SU-DHL-6 (cell line): ENCODE measurements at regions not wholly inside any gene's neighbourhood (a gene's known extent, or its start where the extent isn't known, plus 50 kb on each side); places are given as distances from the start of the nearest gene placed in this dataset.

ENCODE experiments used
- H2AFZ ChIP-seq: fragments of 200-600 bp; sonication (generic); 2 replicates; pipeline ENCODE4 v1.6.1; 2014; ENCODE audit warnings: low read depth, mild to moderate bottlenecking, moderate library complexity, mixed read lengths, antibody characterized with exemption, low read length; ENCODE audit not compliant: severe bottlenecking
- H3F3A ChIP-seq: fragments of 200-600 bp; shearing (Covaris generic); 2 replicates; pipeline ENCODE4 v1.6.0; 2016; ENCODE audit warnings: antibody characterized with exemption, mild to moderate bottlenecking; ENCODE audit not compliant: insufficient read depth
- H3K27ac ChIP-seq: fragments of 200-600 bp; sonication (generic); 2 replicates; pipeline ENCODE4 v1.5.1; 2016; ENCODE audit warnings: low read depth, mild to moderate bottlenecking, low read length, moderate library complexity, mixed read lengths
- H3K27me3 ChIP-seq: fragments of 200-600 bp; sonication (generic), shearing (Covaris generic); 2 replicates; pipeline ENCODE4 v1.6.0; 2014; ENCODE audit warnings: mild to moderate bottlenecking, low read length
- H3K36me3 ChIP-seq: fragments of 200-600 bp; sonication (generic); 2 replicates; pipeline ENCODE4 v1.6.1; 2014; ENCODE audit warnings: mild to moderate bottlenecking, low read length, mixed read lengths
- H3K4me2 ChIP-seq: fragments of 300-600, 200-600 bp; shearing (Covaris generic), sonication (generic); 2 replicates; pipeline ENCODE4 v1.6.0; 2014; ENCODE audit warnings: low read length, low read depth, mild to moderate bottlenecking; ENCODE audit not compliant: poor library complexity, severe bottlenecking
- H3K4me3 ChIP-seq: fragments of 200-600 bp; sonication (generic); 2 replicates; pipeline ENCODE4 v1.5.1; 2014; ENCODE audit warnings: antibody characterized with exemption, low read length, mild to moderate bottlenecking, mixed read lengths; ENCODE audit not compliant: insufficient read depth, poor library complexity, severe bottlenecking
- H3K79me2 ChIP-seq: fragments of 200-600 bp; sonication (generic); 2 replicates; pipeline ENCODE4 v1.6.1; 2014; ENCODE audit warnings: mild to moderate bottlenecking, low read length, moderate library complexity; ENCODE audit not compliant: insufficient read depth
- H3K9ac ChIP-seq: fragments of 200-600 bp; sonication (generic); 2 replicates; pipeline ENCODE4 v1.7.0; 2014; ENCODE audit warnings: mild to moderate bottlenecking, low read length
- H3K9me2 ChIP-seq: fragments of 200-600 bp; sonication (generic); replicated peaks from 2 replicates; pipeline ENCODE4 v1.6.1; 2014; ENCODE audit warnings: low read length; ENCODE audit not compliant: insufficient read depth
- H3K9me3 ChIP-seq: fragments of 200-600 bp; sonication (generic); 2 replicates; pipeline ENCODE4 v1.6.1; 2014; ENCODE audit warnings: low read length, mixed read lengths; ENCODE audit not compliant: insufficient read depth
- H4K20me1 ChIP-seq: fragments of 200-600 bp; sonication (generic); 2 replicates; pipeline ENCODE4 v1.6.1; 2014; ENCODE audit warnings: low read depth, mild to moderate bottlenecking, antibody characterized with exemption, low read length, moderate library complexity, mixed read lengths
- CTCF ChIP-seq: fragments of 200-600 bp; sonication (generic); IDR thresholded peaks from one replicate; pipeline ENCODE4 v1.5.1; 2017; ENCODE audit warnings: antibody characterized with exemption, mild to moderate bottlenecking, low read length, moderate library complexity; ENCODE audit not compliant: insufficient read depth, poor library complexity, severe bottlenecking
- EZH2phosphoT487 ChIP-seq: fragments of 200-600 bp; sonication (generic), shearing (Covaris generic); conservative IDR thresholded peaks from 2 replicates; pipeline ENCODE4 v1.6.1; 2018; ENCODE audit warnings: mild to moderate bottlenecking, antibody characterized with exemption, low read length, moderate library complexity, mixed read lengths

GRCh38 chr4:62717154-62717553 is 1517.0 kb downstream of the ADGRL3 start:
- no peaks in the 10 kb centered on the region for H3K27me3 ChIP-seq
- no peaks in the 10 kb centered on the region for H3K9me3 ChIP-seq
- no peaks in the 10 kb centered on the region for H3K36me3 ChIP-seq
- no peaks in the 10 kb centered on the region for H3F3A ChIP-seq
- H3K9me2 ChIP-seq = no peaks in the 10 kb centered on the region
- H3K79me2 ChIP-seq = no peaks in the 10 kb centered on the region
- no peak overlapping the region for H3K27ac ChIP-seq
- H3K4me2 ChIP-seq = no peak overlapping the region
- H2AFZ ChIP-seq = peak overlapping the region; percentile 48
- no peaks in the 10 kb centered on the region for H4K20me1 ChIP-seq
- no peak overlapping the region for H3K4me3 ChIP-seq
- H3K9ac ChIP-seq = no peak overlapping the region
- no peak for TF ChIP-seq EZH2phosphoT487
- TF ChIP-seq CTCF = no peak

- H3K4me3 ChIP-seq = no peak overlapping the region
- H3F3A ChIP-seq = no peaks in the 10 kb centered on the region
- no peaks in the 10 kb centered on the region for H3K36me3 ChIP-seq
- no peak overlapping the region for H3K27ac ChIP-seq
- H4K20me1 ChIP-seq = no peaks in the 10 kb centered on the region
- no peaks in the 10 kb centered on the region for H3K9me3 ChIP-seq
- TF ChIP-seq CTCF = no peak
- no peak for TF ChIP-seq EZH2phosphoT487
- no peak overlapping the region for H3K4me2 ChIP-seq
- H3K9ac ChIP-seq = no peak overlapping the region
- no peaks in the 10 kb centered on the region for H3K79me2 ChIP-seq
- no peak overlapping the region for H2AFZ ChIP-seq
- H3K9me2 ChIP-seq = no peaks in the 10 kb centered on the region
- H3K27me3 ChIP-seq = no peaks in the 10 kb centered on the region
These were observed 1511.4 kb downstream of the ADGRL3 start for GRCh38 chr4:62711575-62711974.

GRCh38 chr4:62709618-62710252 is 1509.6 kb downstream of the ADGRL3 start:
- H3K4me3 ChIP-seq = peak overlapping the region; percentile 26
- peak overlapping the region; percentile 76 for H2AFZ ChIP-seq
- H3K27ac ChIP-seq = no peak overlapping the region
- no peaks in the 10 kb centered on the region for H4K20me1 ChIP-seq
- no peaks in the 10 kb centered on the region for H3K9me3 ChIP-seq
- peak overlapping the region; percentile 65 for H3K4me2 ChIP-seq
- no peak overlapping the region for H3K9ac ChIP-seq
- H3K27me3 ChIP-seq = no peaks in the 10 kb centered on the region
- H3F3A ChIP-seq = no peaks in the 10 kb centered on the region
- no peaks in the 10 kb centered on the region for H3K9me2 ChIP-seq
- H3K36me3 ChIP-seq = no peaks in the 10 kb centered on the region
- H3K79me2 ChIP-seq = no peaks in the 10 kb centered on the region
- no peak for TF ChIP-seq EZH2phosphoT487
- peak; percentile 33 for TF ChIP-seq CTCF

- Histone ChIP-seq H3K4me3 (no peak overlapping the region), H3K79me2 (no peaks in the 10 kb centered on the region), H3K9me3 (no peaks in the 10 kb centered on the region), H3F3A (no peaks in the 10 kb centered on the region), H3K27me3 (no peaks in the 10 kb centered on the region), H2AFZ (no peak overlapping the region), H3K4me2 (no peak overlapping the region), H3K9me2 (no peaks in the 10 kb centered on the region), H4K20me1 (no peaks in the 10 kb centered on the region), H3K36me3 (no peaks in the 10 kb centered on the region), H3K9ac (no peak overlapping the region), H3K27ac (no peak overlapping the region)
- no peak for TF ChIP-seq CTCF
- TF ChIP-seq EZH2phosphoT487 = no peak
These were observed 1506.3 kb downstream of the ADGRL3 start for GRCh38 chr4:62706423-62706822.
